ENCODE measurements at regions not wholly inside any gene's neighbourhood (a gene's known extent, or its start where the extent isn't known, plus 50 kb on each side); places are given as distances from the start of the nearest gene placed in this dataset.

- TF ChIP-seq, protein P1, sequence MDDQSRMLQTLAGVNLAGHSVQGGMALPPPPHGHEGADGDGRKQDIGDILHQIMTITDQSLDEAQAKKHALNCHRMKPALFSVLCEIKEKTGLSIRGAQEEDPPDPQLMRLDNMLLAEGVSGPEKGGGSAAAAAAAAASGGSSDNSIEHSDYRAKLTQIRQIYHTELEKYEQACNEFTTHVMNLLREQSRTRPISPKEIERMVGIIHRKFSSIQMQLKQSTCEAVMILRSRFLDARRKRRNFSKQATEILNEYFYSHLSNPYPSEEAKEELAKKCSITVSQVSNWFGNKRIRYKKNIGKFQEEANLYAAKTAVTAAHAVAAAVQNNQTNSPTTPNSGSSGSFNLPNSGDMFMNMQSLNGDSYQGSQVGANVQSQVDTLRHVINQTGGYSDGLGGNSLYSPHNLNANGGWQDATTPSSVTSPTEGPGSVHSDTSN (IDR thresholded peaks at IDR 0.05) = no peak
Measured at GRCh38 chr3:6438031-6438430, 422.9 kb upstream of the GRM7 start (continued).

GRCh38 chr3:6439226-6439625, 421.7 kb upstream of the GRM7 start:
- TF ChIP-seq EHF (CRISPR knock-in tag; IDR thresholded peaks at IDR 0.05) (no peak), NFE2L2 (conservative IDR thresholded peaks at IDR 0.05; ENCODE audit: low read length) (no peak), ZNF302 (CRISPR knock-in tag; IDR thresholded peaks at IDR 0.05) (no peak), KDM1A (IDR thresholded peaks at IDR 0.05; ENCODE audit: low read depth) (no peak), TP53 (CRISPR knock-in tag; IDR thresholded peaks at IDR 0.05) (no peak), ZSCAN20 (CRISPR knock-in tag; IDR thresholded peaks at IDR 0.05) (no peak), EP300 (IDR thresholded peaks at IDR 0.05) (no peak), ZFP36 (IDR thresholded peaks at IDR 0.05; ENCODE audit: borderline replicate concordance, partially characterized antibody) (no peak), REST (IDR thresholded peaks at IDR 0.05) (no peak), NR3C1 (IDR thresholded peaks at IDR 0.05) (no peak), BHLHE40 (IDR thresholded peaks at IDR 0.05; ENCODE audit: low read depth, low read length) (no peak), HDAC2 (IDR thresholded peaks at IDR 0.05) (no peak), POLR2A (IDR thresholded peaks at IDR 0.05; ENCODE audit: low read length) (no peak), HOXB5 (CRISPR knock-in tag; IDR thresholded peaks at IDR 0.05) (no peak), E2F6 (IDR thresholded peaks at IDR 0.05; ENCODE audit: borderline replicate concordance, low read depth) (no peak), TFCP2L1 (CRISPR knock-in tag; IDR thresholded peaks at IDR 0.05) (no peak), JUN (IDR thresholded peaks at IDR 0.05) (no peak), NPAS2 (CRISPR knock-in tag; IDR thresholded peaks at IDR 0.05; ENCODE audit: borderline replicate concordance) (no peak), MAZ (IDR thresholded peaks at IDR 0.05; ENCODE audit: borderline replicate concordance, low read depth, low read length) (no peak)
- TF ChIP-seq, protein P1 (IDR thresholded peaks at IDR 0.05) = no peak
- Histone ChIP-seq H3K4me3 (no peak overlapping the region), H3K9me3 (no peaks in the 10 kb centered on the region), H3K4me1 (no peaks in the 10 kb centered on the region), H3K4me2 (no peak overlapping the region), H3K27ac (no peak overlapping the region)
- WGBS (ENCODE audit: missing lambda C conversion rate) = 22% methylated on average over 8 of the region's 8 CpGs
- ATAC-seq (no peak), FAIRE-seq (no peak), DNase-seq (ENCODE audit: low read depth in 1 of 2, low spot score in 1 of 2) (no peak)
- CTCF ChIA-PET = no interaction called here
- POLR2A ChIA-PET = no interaction called here

- CTCF ChIA-PET = no interaction called here
- Histone ChIP-seq H3K4me2 (no peak overlapping the region), H3K9me3 (no peaks in the 10 kb centered on the region), H3K4me3 (no peak overlapping the region), H3K4me1 (no peaks in the 10 kb centered on the region), H3K27ac (no peak overlapping the region)
- WGBS (ENCODE audit: missing lambda C conversion rate) = 6% methylated on average over 1 of the region's 1 CpG
- POLR2A ChIA-PET = no interaction called here
- TF ChIP-seq MYC (IDR thresholded peaks at IDR 0.05; ENCODE audit: borderline replicate concordance, low read length) (no peak), HEYL (CRISPR knock-in tag; IDR thresholded peaks at IDR 0.05) (no peak), RNF2 (IDR thresholded peaks at IDR 0.05; ENCODE audit: borderline replicate concordance, low read depth) (no peak), MAFK (IDR thresholded peaks at IDR 0.05; ENCODE audit: partially characterized antibody) (peak; percentile 90)
- FAIRE-seq (no peak), ATAC-seq (no peak), DNase-seq (ENCODE audit: low read depth in 1 of 2, low spot score in 1 of 2) (no peak)
Measured at GRCh38 chr3:6439824-6440223, 421.1 kb upstream of the GRM7 start.

Measured in A549 (cell line).